ENCODE measurements at regions not wholly inside any gene's neighbourhood (a gene's known extent, or its start where the extent isn't known, plus 50 kb on each side); places are given as distances from the start of the nearest gene placed in this dataset.

GRCh38 chr1:67945733-67946374 lies 104.6 kb downstream of the DIRAS3 start:
- H4K20me1 ChIP-seq (ENCODE audit: insufficient read depth, low read length): no peaks in the 10 kb centered on the region
- 7% methylated on average over 7 of the region's 7 CpGs for WGBS (ENCODE audit: low lambda C conversion rate)
- ATAC-seq (no peak), FAIRE-seq (no peak), DNase-seq (ENCODE audit: low spot score) (no peak)
- no peak overlapping the region for H3K9ac ChIP-seq (ENCODE audit: insufficient read depth, low read depth, low read length)
- H3K4me3 ChIP-seq (replicated peaks in 1 of 3; ENCODE audit: insufficient read depth in 1 of 3, low read depth in 2 of 3, low read length in 3 of 3): no peak overlapping the region
- H2AFZ ChIP-seq (ENCODE audit: low read length): no peak overlapping the region
- H3K27me3 ChIP-seq (ENCODE audit: control insufficient read depth in 1 of 2, insufficient read depth in 2 of 2, low read length in 2 of 2): no peaks in the 10 kb centered on the region
- ChIA-PET CTCF (ENCODE audit: low intra/inter-chr PET ratio, low total read pairs) (no interaction called here), POLR2A (no interaction called here)
- H3K9me3 ChIP-seq (ENCODE audit: low read length): no peaks in the 10 kb centered on the region
- no peak overlapping the region for H3K4me2 ChIP-seq (ENCODE audit: low read depth, low read length)
- no peaks in the 10 kb centered on the region for H3K4me1 ChIP-seq (ENCODE audit: insufficient read depth, low read length)
- BruUV-seq (replicated peaks): no TSS peak
- no peaks in the 10 kb centered on the region for H3K36me3 ChIP-seq (replicated peaks in 1 of 2; ENCODE audit: control insufficient read depth in 1 of 2, insufficient read depth in 2 of 2, low read length in 2 of 2)
- intact Hi-C loops (cut with micrococcal nuclease; ENCODE audit: unreplicated experiment): no loop called here
- H3K79me2 ChIP-seq (ENCODE audit: insufficient read depth, low read length): no peaks in the 10 kb centered on the region
- TF ChIP-seq, protein P1, sequence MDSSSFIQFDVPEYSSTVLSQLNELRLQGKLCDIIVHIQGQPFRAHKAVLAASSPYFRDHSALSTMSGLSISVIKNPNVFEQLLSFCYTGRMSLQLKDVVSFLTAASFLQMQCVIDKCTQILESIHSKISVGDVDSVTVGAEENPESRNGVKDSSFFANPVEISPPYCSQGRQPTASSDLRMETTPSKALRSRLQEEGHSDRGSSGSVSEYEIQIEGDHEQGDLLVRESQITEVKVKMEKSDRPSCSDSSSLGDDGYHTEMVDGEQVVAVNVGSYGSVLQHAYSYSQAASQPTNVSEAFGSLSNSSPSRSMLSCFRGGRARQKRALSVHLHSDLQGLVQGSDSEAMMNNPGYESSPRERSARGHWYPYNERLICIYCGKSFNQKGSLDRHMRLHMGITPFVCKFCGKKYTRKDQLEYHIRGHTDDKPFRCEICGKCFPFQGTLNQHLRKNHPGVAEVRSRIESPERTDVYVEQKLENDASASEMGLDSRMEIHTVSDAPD (CRISPR knock-in tag; IDR thresholded peaks at IDR 0.05): no peak
- TF ChIP-seq, protein P2, sequence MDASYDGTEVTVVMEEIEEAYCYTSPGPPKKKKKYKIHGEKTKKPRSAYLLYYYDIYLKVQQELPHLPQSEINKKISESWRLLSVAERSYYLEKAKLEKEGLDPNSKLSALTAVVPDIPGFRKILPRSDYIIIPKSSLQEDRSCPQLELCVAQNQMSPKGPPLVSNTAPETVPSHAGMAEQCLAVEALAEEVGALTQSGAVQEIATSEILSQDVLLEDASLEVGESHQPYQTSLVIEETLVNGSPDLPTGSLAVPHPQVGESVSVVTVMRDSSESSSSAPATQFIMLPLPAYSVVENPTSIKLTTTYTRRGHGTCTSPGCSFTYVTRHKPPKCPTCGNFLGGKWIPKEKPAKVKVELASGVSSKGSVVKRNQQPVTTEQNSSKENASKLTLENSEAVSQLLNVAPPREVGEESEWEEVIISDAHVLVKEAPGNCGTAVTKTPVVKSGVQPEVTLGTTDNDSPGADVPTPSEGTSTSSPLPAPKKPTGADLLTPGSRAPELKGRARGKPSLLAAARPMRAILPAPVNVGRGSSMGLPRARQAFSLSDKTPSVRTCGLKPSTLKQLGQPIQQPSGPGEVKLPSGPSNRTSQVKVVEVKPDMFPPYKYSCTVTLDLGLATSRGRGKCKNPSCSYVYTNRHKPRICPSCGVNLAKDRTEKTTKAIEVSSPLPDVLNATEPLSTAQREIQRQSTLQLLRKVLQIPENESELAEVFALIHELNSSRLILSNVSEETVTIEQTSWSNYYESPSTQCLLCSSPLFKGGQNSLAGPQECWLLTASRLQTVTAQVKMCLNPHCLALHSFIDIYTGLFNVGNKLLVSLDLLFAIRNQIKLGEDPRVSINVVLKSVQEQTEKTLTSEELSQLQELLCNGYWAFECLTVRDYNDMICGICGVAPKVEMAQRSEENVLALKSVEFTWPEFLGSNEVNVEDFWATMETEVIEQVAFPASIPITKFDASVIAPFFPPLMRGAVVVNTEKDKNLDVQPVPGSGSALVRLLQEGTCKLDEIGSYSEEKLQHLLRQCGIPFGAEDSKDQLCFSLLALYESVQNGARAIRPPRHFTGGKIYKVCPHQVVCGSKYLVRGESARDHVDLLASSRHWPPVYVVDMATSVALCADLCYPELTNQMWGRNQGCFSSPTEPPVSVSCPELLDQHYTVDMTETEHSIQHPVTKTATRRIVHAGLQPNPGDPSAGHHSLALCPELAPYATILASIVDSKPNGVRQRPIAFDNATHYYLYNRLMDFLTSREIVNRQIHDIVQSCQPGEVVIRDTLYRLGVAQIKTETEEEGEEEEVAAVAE (CRISPR knock-in tag; IDR thresholded peaks at IDR 0.05; ENCODE audit: borderline replicate concordance): no peak
- TF ChIP-seq ZNF761 (CRISPR knock-in tag; conservative IDR thresholded peaks at IDR 0.05) (no peak), ZNF720 (CRISPR knock-in tag; IDR thresholded peaks at IDR 0.05) (no peak), CC2D1A (CRISPR knock-in tag; IDR thresholded peaks at IDR 0.05) (no peak), ZNF816 (CRISPR knock-in tag; IDR thresholded peaks at IDR 0.05; ENCODE audit: borderline replicate concordance) (no peak), RFXANK (CRISPR knock-in tag; IDR thresholded peaks at IDR 0.05) (no peak)
- in situ Hi-C loops (cut with HindIII; ENCODE audit: extremely low pct_ligation_motif_present, low pct_unique_long_range_greater_than_20kb): no loop called here
- no peak overlapping the region for H3K27ac ChIP-seq (ENCODE audit: extremely low read length, insufficient read depth, low read length)
